ENCODE measurements at regions not wholly inside any gene's neighbourhood (a gene's known extent, or its start where the extent isn't known, plus 50 kb on each side); places are given as distances from the start of the nearest gene placed in this dataset.

GRCh38 chr1:221072214-221072613 is 193.0 kb downstream of the HLX start:
- no peak for DNase-seq

GRCh38 chr1:221074332-221074731 is 195.1 kb downstream of the HLX start:
- peak; percentile 92 for DNase-seq

GRCh38 chr1:221075911-221076310 is 196.7 kb downstream of the HLX start:
- DNase-seq: no peak

- no peak for DNase-seq
Measured at GRCh38 chr1:221076391-221076811, 197.2 kb downstream of the HLX start.

DNA sequence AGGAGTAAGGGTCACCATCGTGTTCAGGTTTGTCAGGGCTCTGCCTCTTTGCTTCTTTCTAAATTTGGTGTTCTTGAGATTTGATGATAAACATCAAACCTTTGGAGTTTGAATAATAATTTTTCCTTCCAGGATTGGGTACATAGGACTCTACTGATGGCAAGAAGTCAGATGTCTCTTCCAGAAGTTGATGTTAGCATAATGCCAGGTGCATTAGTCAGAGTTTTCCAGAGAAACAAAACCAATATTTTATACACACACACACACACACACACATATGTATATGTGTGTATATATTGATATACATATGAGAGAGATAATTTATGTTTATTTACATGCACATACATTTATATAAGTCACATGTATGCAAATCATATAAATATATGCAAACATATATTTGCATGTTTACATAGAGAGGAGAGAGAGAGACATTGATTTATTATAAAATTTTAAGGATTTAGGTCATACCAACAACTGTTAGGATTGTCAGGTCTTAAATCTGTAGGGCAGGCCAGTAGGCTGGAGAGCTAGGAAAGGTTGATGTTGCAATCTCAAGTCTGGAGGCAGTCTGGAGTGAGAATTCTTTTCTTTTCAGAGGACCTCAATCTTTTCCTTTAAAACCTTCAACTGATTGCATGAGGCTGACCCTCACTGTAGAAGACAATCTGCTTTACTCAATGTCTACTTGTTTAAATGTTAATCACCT is 199.2 kb downstream of the HLX start:
- DNase-seq: no peak

DNA sequence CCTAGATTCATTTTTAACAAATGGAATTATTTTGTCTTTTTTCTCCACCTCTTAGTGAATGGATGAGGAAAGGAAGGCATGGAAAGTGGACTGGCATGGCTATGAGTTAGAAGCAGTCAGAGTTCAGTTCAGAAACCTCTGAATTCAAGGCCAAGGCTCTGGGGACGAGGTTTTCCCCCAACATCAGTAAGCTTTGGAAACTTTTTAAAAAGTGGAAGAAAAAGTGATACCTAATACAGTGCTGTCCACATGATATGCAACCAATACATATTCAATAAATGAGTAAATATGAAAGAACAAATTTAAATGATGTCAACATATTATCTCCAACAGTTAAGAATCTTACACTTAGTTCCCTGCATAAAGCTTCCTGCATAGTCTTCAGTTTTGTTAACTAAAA is 204.7 kb downstream of the HLX start:
- no peak for DNase-seq

GRCh38 chr1:221084681-221085080 is 205.4 kb downstream of the HLX start:
- DNase-seq: no peak

- DNase-seq: no peak
Measured at GRCh38 chr1:221085701-221086375, 206.6 kb downstream of the HLX start.

DNA sequence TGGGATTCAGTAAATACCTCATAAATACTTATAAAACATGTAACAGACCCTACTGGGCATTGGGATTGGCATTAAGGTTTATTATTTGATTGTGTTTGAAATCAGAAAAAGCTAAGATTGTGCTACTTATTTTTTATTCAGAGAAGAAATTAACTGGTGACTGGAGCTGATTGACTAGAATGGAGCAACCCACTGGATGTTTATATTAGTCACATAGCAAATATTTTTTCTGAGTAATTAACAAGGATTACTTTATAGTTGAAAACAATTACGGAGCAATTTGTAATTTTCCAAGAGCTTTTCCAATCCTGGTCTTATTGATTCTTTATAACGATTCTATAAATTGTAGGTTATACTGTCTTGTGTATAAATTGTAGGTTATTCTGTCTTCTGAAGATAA is 208.7 kb downstream of the HLX start:
- DNase-seq: no peak

- no peak for DNase-seq
Measured at GRCh38 chr1:221089273-221089672, 210.0 kb downstream of the HLX start.

DNA sequence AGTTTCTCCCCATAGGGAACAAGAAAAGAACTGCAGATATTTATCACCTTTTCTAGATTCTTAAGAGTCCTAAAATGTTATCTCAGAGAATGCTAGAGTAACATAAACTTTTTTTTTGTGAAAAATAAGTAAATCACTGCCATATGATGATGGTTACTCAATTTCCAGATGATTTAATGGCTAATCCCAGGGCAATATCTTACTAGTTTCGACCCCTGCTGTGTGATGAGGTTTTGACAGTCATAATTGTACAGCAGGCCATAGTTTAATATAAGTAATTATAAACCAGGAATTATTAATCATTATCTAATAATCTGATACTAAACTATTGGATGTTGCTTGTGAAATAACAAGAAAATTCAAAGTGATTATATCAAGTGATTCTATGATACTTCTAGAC is 210.6 kb downstream of the HLX start:
- no peak for DNase-seq

- peak; percentile 38 for DNase-seq
Measured at GRCh38 chr1:221093903-221094791, 214.9 kb downstream of the HLX start.

- peak; percentile 98 for DNase-seq
Measured at GRCh38 chr1:221097479-221098281, 218.4 kb downstream of the HLX start.

DNA sequence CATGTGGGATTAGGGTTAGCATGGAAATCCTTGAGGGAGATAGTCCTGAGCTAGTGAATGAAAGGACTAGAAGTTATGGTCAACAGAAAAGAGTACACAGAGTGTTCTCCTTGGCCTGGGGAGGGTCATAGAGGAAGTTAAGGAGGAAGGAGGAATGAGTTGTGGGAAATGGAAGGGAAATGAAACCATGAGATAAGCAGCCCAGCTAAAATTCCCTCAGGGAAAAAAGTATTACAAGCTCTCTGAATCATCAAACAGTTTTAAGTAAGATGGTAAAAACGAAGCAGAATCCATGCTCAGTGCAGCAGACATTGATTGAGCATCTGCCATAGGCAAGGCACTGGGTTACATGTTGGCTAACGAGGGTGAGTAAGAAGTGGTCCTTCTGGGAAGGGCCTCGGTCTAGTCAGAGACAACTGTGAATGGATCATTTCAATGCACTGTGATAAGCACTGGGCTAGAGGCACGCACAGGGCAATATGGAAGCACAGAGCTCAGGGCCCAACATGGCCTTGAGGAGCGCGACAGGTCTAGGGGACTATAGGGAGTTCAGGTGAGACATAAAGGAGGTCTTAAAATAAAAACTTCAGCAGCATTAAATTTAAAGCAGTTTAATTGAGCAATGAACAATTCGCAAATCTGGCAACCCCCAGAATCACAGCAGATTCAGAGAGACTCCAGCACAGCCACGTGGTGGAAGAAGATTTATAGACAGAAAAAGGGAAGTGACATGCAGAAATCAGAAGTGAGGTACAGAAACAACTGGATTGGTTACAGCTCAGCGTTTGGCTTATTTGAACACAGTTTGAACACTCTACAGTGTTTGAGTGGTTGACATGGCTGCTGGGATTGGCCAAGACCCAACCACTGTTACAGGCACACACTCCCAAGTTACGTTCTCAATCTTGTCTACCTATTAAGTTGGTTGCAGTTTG is 219.5 kb downstream of the HLX start:
- DNase-seq: peak; percentile 94

DNA sequence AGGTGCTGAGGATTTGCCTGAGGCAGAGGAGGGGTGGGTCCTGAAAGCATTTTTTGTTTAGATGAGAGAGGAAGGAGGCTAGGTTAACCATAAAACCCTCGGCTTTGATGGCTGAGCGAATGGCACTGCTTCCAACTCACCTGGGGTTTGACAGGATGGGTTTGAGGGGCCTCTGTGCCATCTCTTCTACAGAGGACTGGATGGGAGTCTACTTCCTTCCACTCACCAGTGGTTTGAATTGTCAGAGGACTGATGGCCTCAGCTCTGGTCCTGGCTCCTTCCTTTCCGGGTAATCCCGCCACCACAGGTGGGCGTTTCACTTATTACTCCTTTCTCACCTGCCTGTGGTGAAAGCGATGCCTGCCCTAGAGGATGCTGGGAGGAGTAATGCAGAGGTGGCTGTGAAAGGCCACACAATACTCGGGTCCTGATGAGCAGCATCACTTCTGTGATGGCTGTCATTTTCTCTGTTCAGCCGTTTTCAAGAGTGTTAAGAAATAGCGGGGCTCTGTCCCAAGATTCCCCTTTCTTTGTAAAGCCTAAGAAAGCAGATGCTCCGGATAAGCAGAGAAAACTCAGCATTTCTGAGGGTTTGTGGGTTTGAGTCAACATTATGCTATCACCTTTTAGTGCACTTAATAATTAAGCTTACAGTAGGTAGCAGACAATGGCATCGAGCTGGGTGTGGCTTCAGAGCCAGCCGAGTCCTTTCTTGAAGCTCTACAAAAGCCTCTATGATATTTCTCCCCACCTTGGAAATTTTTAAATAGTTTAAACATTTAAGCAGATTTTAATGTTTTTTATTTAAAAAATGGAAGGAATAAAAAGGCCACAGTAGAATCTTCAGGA is 220.7 kb downstream of the HLX start:
- DNase-seq: no peak

DNA sequence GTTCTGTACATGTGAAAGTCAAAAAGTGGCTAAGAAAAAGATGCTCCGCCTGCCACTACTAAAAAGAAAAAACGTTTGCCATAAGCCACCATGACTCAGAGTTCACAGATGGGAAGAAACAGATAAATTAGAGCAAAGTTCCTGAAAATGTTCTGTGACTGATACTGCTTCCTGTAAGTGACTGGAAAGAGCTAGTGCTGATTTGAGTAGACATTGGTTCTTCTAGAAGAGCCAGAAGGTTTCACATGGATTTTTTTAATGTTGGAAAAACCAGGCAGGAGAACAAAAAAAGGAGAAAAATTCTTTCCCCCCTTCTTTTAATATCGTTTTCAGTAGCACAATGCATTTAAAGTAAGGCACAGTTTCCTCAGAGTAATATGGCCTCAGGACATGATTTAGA is 221.4 kb downstream of the HLX start:
- peak; percentile 91 for DNase-seq

DNA sequence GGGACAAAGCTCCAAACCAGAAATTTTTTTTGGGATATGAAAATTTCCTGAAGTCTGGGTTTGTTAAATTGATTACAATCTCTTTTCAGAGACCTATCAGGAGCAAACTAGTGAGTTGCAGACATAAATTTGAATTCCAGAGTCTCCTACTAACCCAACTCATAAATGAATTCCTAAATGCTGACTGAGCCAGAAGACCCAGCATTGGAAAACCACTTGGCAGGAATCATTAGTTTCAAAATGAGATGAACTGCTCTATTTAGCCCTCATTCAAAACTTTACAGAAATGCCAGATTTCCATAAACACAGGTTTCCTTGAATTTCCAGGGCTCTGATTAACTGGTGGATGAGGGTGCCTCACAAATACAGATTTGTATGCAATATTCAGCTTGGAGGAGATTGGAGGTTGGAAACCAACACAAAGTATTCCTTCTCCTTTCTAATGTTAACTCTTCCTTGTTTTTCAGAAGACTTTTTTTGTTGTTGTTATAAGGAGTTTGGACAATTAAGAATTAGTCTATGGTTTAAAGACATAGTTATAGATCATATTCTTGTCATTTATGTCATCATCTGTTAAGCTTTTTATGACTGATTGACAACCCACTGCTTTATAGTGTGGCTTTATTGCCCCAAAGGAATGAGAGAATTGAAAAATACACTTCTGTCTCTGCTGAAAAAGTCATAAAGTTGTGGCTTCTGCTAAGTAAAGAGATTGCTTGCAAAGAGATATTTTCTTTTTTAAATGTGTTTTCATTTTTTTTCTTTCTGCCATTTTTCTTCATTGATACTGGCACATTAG is 222.8 kb downstream of the HLX start:
- no peak for DNase-seq

- DNase-seq: no peak
Measured at GRCh38 chr1:221104596-221104995, 225.4 kb downstream of the HLX start.

DNA sequence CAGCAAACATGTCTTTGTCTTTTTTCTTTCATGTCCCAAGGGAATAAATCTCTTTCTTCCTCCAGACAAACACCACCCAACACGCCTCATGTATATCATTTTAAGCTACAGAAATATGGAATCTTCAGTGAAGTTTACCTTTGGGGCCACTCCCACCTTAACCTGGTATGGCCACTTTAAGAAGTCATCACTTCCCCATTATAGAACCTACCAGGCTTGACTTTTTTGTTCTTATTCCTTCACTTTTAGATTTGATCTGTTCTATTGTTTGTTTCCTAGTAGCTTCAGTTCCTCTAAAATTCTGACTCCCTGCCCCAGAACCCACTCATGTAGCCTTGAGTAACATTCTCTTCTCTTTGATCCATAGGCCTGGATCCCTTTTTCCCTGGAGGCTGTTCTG is 226.3 kb downstream of the HLX start:
- peak; percentile 55 for DNase-seq

DNA sequence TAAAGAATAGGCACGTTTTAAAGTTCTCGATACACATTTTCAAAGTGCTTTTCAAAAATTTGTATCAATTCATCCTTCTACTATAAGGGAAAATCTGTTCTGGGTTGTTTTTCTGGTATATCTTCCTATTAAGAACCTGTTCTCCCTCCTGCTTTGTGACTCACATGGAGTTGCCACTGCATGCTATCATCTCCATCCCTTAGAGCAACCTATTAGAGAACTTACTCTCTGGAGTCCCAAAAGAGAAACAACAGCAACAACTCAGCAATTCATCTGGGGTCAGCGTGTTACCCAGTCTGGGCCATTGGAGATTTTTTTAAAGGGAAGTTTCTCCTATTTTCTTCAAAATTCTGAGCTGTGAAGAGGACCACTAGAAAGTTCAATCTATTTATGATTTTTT is 227.4 kb downstream of the HLX start:
- DNase-seq: no peak
